ENCODE measurements at regions not wholly inside any gene's neighbourhood (a gene's known extent, or its start where the extent isn't known, plus 50 kb on each side); places are given as distances from the start of the nearest gene placed in this dataset.
"Not testable (repeated sequence)": the region's sequence is repeated elsewhere in the genome, so short reads cannot be mapped to it uniquely, and the experiment has no call there.

- DNase-seq (ENCODE audit: low read depth in 2 of 2), result no peak
These were observed 248.4 kb upstream of the KCNH7 start for GRCh38 chr2:163086940-163087339.

GRCh38 chr2:163085366-163086024, 246.9 kb upstream of the KCNH7 start:
- DNase-seq (ENCODE audit: low read depth in 2 of 2), result not testable (repeated sequence)

DNA sequence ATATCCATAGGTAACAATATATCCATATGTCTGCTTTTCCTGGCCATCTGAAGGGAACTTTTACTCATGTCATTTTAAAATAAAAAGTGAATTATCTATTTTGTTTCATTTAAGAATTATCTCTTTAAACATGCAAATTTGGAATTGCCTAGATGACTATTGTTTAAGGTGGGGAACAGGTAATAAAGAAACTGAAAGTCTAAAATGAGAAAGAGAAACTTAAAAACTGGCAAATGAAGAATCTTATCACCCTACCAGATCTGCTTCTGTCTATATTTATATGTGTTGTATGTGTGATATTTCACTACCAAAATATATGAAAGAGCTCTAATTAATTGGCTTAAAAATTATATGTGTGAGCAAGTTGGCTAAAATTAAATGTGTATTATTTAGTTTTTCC, 243.2 kb upstream of the KCNH7 start:
- DNase-seq (ENCODE audit: low read depth in 2 of 2), result no peak

DNA sequence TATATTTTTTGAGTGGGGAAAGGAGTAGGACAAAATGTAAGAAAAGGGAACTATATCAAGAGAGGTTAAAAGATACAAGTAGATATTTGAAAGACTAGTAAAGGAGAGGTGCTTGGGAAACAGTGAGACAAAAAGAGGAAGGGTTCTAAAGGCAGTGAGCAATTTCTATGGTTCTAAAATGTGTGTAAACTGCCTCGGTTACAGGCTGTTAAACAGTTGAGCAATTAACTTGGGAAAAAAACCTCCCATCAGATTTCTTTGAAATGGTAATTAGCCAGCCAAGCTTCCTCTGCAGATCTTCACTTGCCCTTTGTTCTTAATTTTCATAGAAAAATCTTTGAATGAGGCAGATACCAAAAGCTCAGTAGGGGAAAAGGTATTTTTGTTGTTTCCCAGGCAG, 238.7 kb upstream of the KCNH7 start:
- DNase-seq (ENCODE audit: low read depth in 2 of 2), result no peak

GRCh38 chr2:163066085-163066484, 227.5 kb upstream of the KCNH7 start:
- DNase-seq (ENCODE audit: low read depth in 2 of 2), result no peak

DNA sequence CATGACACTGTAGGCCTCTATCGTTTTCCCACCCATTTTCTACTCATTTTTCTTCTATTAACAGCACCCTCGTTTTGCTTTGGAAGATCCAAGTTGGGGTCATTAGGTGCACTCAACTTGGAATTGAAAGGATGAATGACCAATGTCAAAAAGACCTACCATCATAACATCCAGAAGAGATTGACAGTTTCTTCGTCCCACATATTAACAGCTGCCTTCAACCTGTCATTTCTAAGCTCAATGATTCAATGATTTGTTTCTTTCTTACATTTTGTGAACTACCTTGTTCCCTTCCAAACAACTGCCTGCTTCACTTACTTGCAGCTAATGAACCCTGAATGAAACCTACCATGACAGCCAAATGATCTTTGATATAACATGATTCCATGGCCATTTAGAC, 224.0 kb upstream of the KCNH7 start:
- no peak for DNase-seq (ENCODE audit: low read depth in 2 of 2)

DNA sequence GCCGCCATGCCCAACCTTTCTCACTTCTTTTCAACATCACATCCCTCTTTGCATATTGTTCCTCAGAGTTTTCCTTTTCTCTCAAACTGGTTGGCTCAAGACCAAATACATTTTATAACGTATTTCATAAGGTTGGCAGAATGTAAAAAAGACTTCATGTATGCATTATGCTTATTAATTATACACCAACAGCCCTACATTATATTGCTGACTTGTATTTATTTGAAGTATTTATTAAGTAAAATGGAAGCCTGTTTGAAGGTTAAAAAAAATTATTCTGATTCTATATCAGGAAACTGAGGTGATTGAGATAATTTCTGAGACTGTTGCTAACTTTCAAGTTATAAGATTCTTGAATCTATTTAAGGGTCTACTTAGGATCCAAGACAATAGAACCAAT, 208.0 kb upstream of the KCNH7 start:
- DNase-seq (ENCODE audit: low read depth in 2 of 2), result no peak

GRCh38 chr2:163045830-163046229, 207.3 kb upstream of the KCNH7 start:
- no peak for DNase-seq (ENCODE audit: low read depth in 2 of 2)

GRCh38 chr2:163044114-163044513, 205.5 kb upstream of the KCNH7 start:
- DNase-seq (ENCODE audit: low read depth in 2 of 2), result no peak

GRCh38 chr2:163043201-163043600, 204.6 kb upstream of the KCNH7 start:
- DNase-seq (ENCODE audit: low read depth in 2 of 2), result no peak

DNA sequence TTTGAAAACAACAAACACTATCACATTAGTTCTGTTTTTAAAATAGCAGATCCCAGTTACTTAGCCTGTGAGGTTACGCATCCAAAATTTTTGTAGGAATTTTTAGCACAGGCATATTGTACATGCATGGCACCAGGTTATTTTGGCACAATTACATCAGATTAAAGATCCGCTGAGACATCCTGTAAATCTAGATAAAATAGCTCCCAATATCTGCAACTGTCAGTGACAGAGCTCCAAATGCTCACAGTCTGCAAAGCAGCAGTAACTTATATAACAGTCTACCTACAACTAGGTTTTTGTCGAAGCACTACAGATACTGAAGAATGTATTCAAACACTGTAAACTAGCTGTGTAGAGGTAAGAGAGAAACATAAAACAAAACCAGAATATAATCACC, 200.7 kb upstream of the KCNH7 start:
- DNase-seq (ENCODE audit: low read depth in 2 of 2), result no peak

DNA sequence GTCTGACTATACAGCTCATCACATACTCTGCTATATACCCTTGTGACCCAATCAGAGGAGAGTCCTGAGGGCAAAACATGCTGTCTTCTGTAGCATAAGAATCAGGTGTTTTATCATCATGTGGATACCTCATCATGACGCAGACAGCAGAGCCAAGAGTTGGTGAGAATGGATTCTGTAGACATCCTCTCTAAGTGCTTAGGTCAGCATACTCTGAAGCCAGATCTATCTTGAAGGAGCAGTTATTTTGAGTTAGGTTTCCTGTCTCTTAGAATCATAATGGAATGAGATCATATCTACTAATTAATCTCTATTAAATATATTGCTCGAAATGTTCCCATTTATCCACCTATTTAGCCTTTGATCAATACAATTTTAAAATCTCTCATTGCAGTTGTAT, 190.2 kb upstream of the KCNH7 start:
- no peak for DNase-seq (ENCODE audit: low read depth in 2 of 2)

- not testable (repeated sequence) for DNase-seq (ENCODE audit: low read depth in 2 of 2)
These were observed 187.7 kb upstream of the KCNH7 start for GRCh38 chr2:163026136-163026775.

DNA sequence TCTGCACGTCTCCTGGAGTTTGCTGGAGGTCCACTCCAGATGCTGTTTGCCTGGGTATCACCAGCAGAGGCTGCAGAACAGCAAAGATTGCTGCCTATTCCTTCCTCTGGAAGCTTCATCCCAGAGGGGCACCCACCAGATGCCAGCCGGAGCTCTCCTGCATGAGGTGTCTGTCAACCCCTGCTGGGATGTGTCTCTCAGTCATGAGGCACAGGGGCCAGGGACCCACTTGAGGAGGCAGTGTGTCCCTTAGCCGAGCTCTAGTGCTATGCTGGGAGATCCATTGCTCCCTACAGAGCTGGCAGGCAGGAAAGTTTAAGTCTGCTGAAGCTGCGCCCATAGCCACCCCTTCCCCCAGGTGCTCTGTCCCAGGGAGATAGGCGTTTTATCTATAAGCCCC, 178.3 kb upstream of the KCNH7 start:
- DNase-seq (ENCODE audit: low read depth in 2 of 2), result not testable (repeated sequence)

GRCh38 chr2:163011000-163011399, 172.4 kb upstream of the KCNH7 start:
- no peak for DNase-seq (ENCODE audit: low read depth in 2 of 2)

- DNase-seq (ENCODE audit: low read depth in 2 of 2), result no peak
These were observed 170.1 kb upstream of the KCNH7 start for GRCh38 chr2:163008642-163009041.

GRCh38 chr2:162994718-162995117, 156.2 kb upstream of the KCNH7 start:
- no peak for DNase-seq (ENCODE audit: low read depth in 2 of 2)

DNA sequence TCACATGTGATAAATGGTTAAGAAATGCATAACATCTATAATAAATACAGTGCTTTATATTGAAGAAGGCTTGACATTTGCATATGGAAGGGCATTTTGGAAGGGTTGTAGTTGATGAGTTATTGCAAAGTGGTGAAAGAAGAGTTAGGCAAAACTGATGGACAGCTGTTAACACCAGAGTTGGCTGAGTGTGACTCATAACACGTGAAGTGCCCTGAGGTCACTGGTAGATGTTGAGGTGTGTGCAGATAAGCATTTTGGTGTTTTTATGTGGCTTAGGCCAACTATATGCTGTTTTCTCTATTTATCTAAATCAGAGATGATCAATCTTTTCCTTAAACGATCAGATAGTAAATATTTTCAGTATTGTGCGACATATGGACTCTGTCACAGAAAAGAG, 154.3 kb upstream of the KCNH7 start:
- DNase-seq (ENCODE audit: low read depth in 2 of 2), result no peak

DNA sequence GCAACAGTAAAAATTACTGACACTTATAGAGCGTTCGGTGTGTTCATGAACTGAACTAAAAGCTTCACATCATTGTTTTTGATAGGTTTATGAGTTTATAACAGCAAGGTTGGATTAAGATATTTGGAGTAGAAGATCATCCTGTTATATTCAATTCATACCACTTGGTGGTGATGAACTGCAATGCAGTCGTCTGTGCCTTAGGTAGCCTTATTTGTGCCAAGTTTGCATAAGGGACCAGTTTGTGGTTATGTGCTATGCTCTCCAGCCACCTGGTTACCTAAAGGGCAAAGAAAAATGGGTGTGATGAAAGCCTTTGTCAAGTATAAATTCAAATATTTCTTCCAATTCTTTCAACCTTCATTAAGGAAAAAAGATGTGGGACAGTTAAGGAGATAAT, 150.9 kb upstream of the KCNH7 start:
- no peak for DNase-seq (ENCODE audit: low read depth in 2 of 2)

DNA sequence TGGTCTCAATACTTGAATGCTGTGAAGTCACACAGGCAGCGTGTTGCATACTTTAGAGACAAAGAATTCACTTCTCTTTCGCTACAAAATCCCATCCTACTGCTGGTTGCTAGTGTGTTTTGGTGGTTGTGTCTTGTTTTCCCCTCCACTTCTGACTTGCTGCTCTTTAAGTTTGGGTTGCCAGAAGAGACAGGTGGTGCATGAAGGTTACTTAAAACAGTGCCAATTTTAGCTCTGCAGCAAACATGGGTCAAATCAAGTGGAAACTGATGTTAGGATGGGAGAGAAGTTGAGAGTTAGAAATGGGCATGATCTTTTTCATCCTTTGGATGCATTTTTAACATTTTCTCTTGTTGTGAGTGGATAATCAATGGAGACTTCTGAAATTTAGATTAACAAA, 136.2 kb upstream of the KCNH7 start:
- DNase-seq (ENCODE audit: low read depth in 2 of 2), result no peak

DNA sequence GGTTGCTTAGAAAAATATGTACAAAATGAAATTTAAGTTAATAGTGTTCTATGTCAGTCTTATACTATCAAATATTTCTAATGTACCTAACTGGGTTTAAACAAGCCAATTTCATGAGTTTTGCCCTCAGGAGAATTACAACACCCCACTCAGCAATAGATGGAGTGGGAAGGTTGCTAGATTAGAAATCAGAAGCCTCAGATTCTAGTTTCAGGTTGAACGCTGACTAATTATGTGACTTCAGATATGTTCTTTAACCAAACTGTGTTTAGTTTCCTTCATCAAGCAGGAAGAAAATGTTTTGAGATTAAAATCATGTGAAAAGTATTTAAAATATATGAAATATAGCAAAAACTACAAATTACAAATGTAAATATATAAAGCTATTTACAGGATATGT, 133.8 kb upstream of the KCNH7 start:
- DNase-seq (ENCODE audit: low read depth in 2 of 2), result no peak

DNA sequence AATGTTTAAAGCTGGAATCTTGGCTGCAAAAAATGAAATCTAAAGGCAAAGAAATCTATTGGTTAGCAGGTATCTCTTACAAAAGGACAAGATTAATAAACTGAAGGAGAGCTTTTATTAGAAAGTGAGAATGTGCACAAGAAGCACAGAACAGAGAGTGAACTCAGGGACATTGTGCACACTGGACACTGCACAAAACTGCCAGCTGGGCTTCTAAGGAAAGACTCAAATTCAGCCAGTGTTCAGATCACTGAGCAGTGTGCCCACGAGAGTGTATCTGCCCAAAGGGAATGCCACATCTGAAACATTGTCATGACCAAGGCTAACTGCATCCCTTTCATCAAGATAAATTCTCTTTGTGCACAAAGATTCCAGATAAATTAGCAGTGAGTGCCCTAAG, 129.7 kb upstream of the KCNH7 start:
- no peak for DNase-seq (ENCODE audit: low read depth in 2 of 2)

DNA sequence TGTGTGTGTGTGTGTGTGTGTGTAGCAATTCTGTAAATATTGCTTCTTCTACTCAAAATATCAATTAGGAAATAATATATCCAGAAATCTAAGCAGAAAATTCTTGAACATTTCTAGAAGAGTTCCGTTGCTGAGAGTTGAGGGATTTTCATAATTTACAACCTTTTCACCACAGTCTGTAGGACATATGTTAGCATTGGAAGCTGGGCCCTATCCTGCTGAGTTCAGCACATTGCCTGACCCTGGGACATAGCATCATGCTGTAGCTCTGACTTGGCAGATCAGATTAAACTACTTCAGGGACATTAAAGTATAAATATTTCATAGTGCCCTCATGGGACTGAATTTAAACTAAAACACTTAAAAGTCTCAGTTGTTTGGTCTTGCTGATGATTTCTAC, 129.2 kb upstream of the KCNH7 start:
- DNase-seq (ENCODE audit: low read depth in 2 of 2), result no peak

DNA sequence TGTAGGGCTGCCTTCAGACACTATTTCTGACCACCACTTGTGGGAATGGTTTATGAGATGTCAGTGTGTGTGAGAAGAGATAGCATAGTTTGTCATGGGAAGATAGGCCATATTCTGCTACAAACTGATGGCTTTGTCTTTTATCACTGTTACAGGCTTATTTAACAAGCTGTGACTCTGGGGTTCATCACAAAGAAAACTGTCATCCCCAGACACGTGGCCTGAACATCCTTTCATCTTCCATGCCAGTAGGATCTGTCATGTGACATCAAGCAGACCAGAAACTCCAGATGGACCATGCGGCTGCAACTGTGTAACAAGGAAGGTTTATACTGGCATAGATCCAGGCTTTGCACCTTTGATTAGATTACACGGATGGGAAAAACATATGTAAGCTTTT, 128.6 kb upstream of the KCNH7 start:
- no peak for DNase-seq (ENCODE audit: low read depth in 2 of 2)
